OCI-LY3 (cell line): ENCODE measurements at regions not wholly inside any gene's neighbourhood (a gene's known extent, or its start where the extent isn't known, plus 50 kb on each side); places are given as distances from the start of the nearest gene placed in this dataset.

ENCODE experiments used
- H2AFZ ChIP-seq: fragments of 200-600, 300-600 bp; shearing (Covaris generic); 2 replicates; pipeline ENCODE4 v1.6.0; 2014; ENCODE audit warnings: antibody characterized with exemption, low read depth, low read length
- H3K27ac ChIP-seq: fragments of 200-600, 300-600 bp; sonication (generic); 2 replicates; pipeline ENCODE4 v1.5.1; 2014; ENCODE audit warnings: mild to moderate bottlenecking, low read length, moderate library complexity, mixed read lengths
- H3K27me3 ChIP-seq: fragments of 200-600, 300-600 bp; sonication (generic); 2 replicates; pipeline ENCODE4 v1.6.1; 2014; ENCODE audit warnings: low read depth, low read length, mixed read lengths
- H3K36me3 ChIP-seq: fragments of 200-600, 300-600 bp; sonication (generic); replicated peaks from 2 replicates; pipeline ENCODE3; 2014; ENCODE audit warnings: low read depth, low read length, mixed read lengths
- H3K4me1 ChIP-seq: fragments of 300-600, 200-600 bp; sonication (generic); 2 replicates; pipeline ENCODE4 v1.6.1; 2014; ENCODE audit warnings: low read length, mixed read lengths
- H3K4me2 ChIP-seq: fragments of 200-600, 300-600 bp; sonication (generic); 2 replicates; pipeline ENCODE4 v1.6.1; 2014; ENCODE audit warnings: low read length, mixed read lengths
- H3K4me3 ChIP-seq: fragments of 300-600, 200-600 bp; sonication (generic); 2 replicates; pipeline ENCODE4 v1.5.1; 2014; ENCODE audit warnings: antibody characterized with exemption, mild to moderate bottlenecking, low read length, moderate library complexity
- H3K79me2 ChIP-seq: fragments of 300-600, 200-600 bp; shearing (Covaris generic); 2 replicates; pipeline ENCODE4 v1.6.1; 2014; ENCODE audit warnings: mild to moderate bottlenecking, low read length, mixed read lengths
- H3K9ac ChIP-seq: fragments of 300-600, 200-600 bp; shearing (Covaris generic); 2 replicates; pipeline ENCODE4 v1.6.0; 2014; ENCODE audit warnings: mild to moderate bottlenecking, low read length, moderate library complexity
- H3K9me3 ChIP-seq: fragments of 200-600, 300-600 bp; shearing (Covaris generic); 2 replicates; pipeline ENCODE4 v1.6.1; 2014; ENCODE audit warnings: low read length, mixed read lengths; ENCODE audit not compliant: insufficient read depth
- H4K20me1 ChIP-seq: fragments of 200-600, 300-600 bp; sonication (generic); 2 replicates; pipeline ENCODE4 v1.6.1; 2016; ENCODE audit warnings: low read length, mixed read lengths; ENCODE audit not compliant: insufficient read depth
- EZH2phosphoT487 ChIP-seq: fragments of 200-600 bp; shearing (Covaris generic); IDR thresholded peaks from 2 replicates; pipeline ENCODE4 v1.6.1; 2018; ENCODE audit warnings: antibody characterized with exemption, mixed run types, low read depth
- TF ChIP-seq, protein P1 (sequence below): fragments of 200-600, 300-600 bp; sonication (generic); IDR thresholded peaks from 2 replicates; pipeline ENCODE4 v1.5.1; 2014; ENCODE audit warnings: antibody characterized with exemption, low read length, low read depth

GRCh38 chr2:217684431-217685254, 318.2 kb downstream of the TNS1 start:
- TF ChIP-seq, protein P1, sequence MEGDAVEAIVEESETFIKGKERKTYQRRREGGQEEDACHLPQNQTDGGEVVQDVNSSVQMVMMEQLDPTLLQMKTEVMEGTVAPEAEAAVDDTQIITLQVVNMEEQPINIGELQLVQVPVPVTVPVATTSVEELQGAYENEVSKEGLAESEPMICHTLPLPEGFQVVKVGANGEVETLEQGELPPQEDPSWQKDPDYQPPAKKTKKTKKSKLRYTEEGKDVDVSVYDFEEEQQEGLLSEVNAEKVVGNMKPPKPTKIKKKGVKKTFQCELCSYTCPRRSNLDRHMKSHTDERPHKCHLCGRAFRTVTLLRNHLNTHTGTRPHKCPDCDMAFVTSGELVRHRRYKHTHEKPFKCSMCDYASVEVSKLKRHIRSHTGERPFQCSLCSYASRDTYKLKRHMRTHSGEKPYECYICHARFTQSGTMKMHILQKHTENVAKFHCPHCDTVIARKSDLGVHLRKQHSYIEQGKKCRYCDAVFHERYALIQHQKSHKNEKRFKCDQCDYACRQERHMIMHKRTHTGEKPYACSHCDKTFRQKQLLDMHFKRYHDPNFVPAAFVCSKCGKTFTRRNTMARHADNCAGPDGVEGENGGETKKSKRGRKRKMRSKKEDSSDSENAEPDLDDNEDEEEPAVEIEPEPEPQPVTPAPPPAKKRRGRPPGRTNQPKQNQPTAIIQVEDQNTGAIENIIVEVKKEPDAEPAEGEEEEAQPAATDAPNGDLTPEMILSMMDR = no peak
- TF ChIP-seq EZH2phosphoT487 = no peak
- Histone ChIP-seq H3K79me2 (no peaks in the 10 kb centered on the region), H4K20me1 (no peaks in the 10 kb centered on the region), H3K4me2 (no peak overlapping the region), H3K4me1 (no peaks in the 10 kb centered on the region), H3K27ac (no peak overlapping the region), H3K4me3 (no peak overlapping the region), H3K9ac (no peak overlapping the region), H2AFZ (no peak overlapping the region), H3K36me3 (no peaks in the 10 kb centered on the region), H3K9me3 (no peaks in the 10 kb centered on the region), H3K27me3 (no peaks in the 10 kb centered on the region)

GRCh38 chr2:217683106-217683870, 319.5 kb downstream of the TNS1 start:
- Histone ChIP-seq H3K4me3 (no peak overlapping the region), H3K79me2 (no peaks in the 10 kb centered on the region), H3K4me1 (no peaks in the 10 kb centered on the region), H3K9ac (no peak overlapping the region), H3K9me3 (no peaks in the 10 kb centered on the region), H4K20me1 (no peaks in the 10 kb centered on the region), H3K27ac (no peak overlapping the region), H3K4me2 (no peak overlapping the region), H3K27me3 (no peaks in the 10 kb centered on the region), H3K36me3 (no peaks in the 10 kb centered on the region), H2AFZ (no peak overlapping the region)
- TF ChIP-seq EZH2phosphoT487 = no peak
- TF ChIP-seq, protein P1 = no peak

GRCh38 chr2:217681791-217682190, 321.0 kb downstream of the TNS1 start:
- Histone ChIP-seq H3K36me3 (no peaks in the 10 kb centered on the region), H3K9me3 (no peaks in the 10 kb centered on the region), H3K4me3 (no peak overlapping the region), H3K9ac (no peak overlapping the region), H4K20me1 (no peaks in the 10 kb centered on the region), H2AFZ (no peak overlapping the region), H3K4me2 (no peak overlapping the region), H3K27me3 (no peaks in the 10 kb centered on the region), H3K4me1 (no peaks in the 10 kb centered on the region), H3K27ac (no peak overlapping the region), H3K79me2 (no peaks in the 10 kb centered on the region)
- TF ChIP-seq, protein P1 = no peak
- TF ChIP-seq EZH2phosphoT487 = no peak

GRCh38 chr2:217680381-217680780, 322.4 kb downstream of the TNS1 start:
- Histone ChIP-seq H3K27me3 (no peaks in the 10 kb centered on the region), H2AFZ (no peak overlapping the region), H3K4me2 (no peak overlapping the region), H3K4me3 (no peak overlapping the region), H3K79me2 (no peaks in the 10 kb centered on the region), H3K4me1 (no peaks in the 10 kb centered on the region), H3K9me3 (no peaks in the 10 kb centered on the region), H3K27ac (no peak overlapping the region), H3K36me3 (no peaks in the 10 kb centered on the region), H3K9ac (no peak overlapping the region), H4K20me1 (no peaks in the 10 kb centered on the region)
- TF ChIP-seq, protein P1 = no peak
- TF ChIP-seq EZH2phosphoT487 = no peak
